ENCODE measurements at regions not wholly inside any gene's neighbourhood (a gene's known extent, or its start where the extent isn't known, plus 50 kb on each side); places are given as distances from the start of the nearest gene placed in this dataset.

DNA sequence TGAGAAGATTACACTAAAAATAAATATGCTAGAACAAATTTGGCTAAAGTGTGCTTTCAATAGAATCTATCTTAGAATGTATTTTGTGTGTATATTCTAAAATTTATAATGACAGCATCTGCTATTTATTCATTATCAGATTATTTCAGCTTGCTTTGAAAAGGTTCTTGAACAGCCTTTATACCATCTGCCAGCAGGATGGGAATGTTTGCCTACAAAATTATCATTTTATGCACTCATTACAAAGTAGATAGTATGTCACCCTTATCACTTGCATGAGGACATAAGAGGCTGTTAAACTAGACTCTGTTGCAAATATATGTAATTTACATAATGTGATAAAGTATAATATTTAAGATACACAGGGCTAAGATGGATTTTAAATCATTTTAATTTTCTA is 1286.9 kb upstream of the PCDH20 start:
- no peak for ATAC-seq
- TF ChIP-seq CTCF (IDR thresholded peaks at IDR 0.05) = no peak
- H3K27ac ChIP-seq = no peak overlapping the region
- no peak overlapping the region for H3K4me3 ChIP-seq
- no peaks in the 10 kb centered on the region for H3K27me3 ChIP-seq (ENCODE audit: insufficient read depth in 3 of 3, low read length in 2 of 3)
- intact Hi-C loops (cut with DNase I) = no loop called here
- no peaks in the 10 kb centered on the region for H3K4me1 ChIP-seq
- no peaks in the 10 kb centered on the region for H3K36me3 ChIP-seq (ENCODE audit: insufficient read depth in 1 of 2, low read depth in 1 of 2)
- no peaks in the 10 kb centered on the region for H3K9me3 ChIP-seq
- no peak for DNase-seq

DNA sequence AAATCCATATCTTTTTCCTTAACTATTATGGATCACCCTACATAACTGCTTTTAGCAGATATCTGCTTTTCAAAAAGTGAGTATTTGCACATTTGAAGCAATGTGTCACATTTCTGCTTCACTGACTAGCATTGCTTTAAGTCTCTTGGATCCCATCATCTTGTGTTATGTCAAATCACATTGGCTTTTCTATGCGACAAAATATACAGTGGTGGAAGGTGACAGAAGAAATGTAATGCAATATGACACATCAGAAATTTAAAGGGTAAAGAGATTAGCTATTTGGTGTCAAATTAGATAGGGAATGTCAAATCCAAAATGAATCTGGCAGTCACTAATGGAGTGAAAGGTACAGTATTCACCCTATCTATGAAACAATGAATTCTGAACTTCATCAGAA is 1282.1 kb upstream of the PCDH20 start:
- no peaks in the 10 kb centered on the region for H3K4me1 ChIP-seq
- DNase-seq (no peak), ATAC-seq (no peak)
- no peaks in the 10 kb centered on the region for H3K9me3 ChIP-seq
- H3K36me3 ChIP-seq (ENCODE audit: insufficient read depth in 1 of 2, low read depth in 1 of 2) = no peaks in the 10 kb centered on the region
- WGBS, 3 donors = 60 to 81% (median 71%) methylated on average over 1 of the region's 1 CpG
- no peak for TF ChIP-seq CTCF (IDR thresholded peaks at IDR 0.05)
- no peak overlapping the region for H3K4me3 ChIP-seq
- H3K27me3 ChIP-seq (ENCODE audit: insufficient read depth in 3 of 3, low read length in 2 of 3) = no peaks in the 10 kb centered on the region
- intact Hi-C loops (cut with DNase I) = no loop called here
- no peak overlapping the region for H3K27ac ChIP-seq

GRCh38 chr13:62696490-62696889 is 1280.8 kb upstream of the PCDH20 start:
- H3K9me3 ChIP-seq = no peaks in the 10 kb centered on the region
- H3K4me3 ChIP-seq = no peak overlapping the region
- ATAC-seq (no peak), DNase-seq (no peak)
- no peaks in the 10 kb centered on the region for H3K4me1 ChIP-seq
- TF ChIP-seq CTCF (IDR thresholded peaks at IDR 0.05) = no peak
- intact Hi-C loops (cut with DNase I) = no loop called here
- no peak overlapping the region for H3K27ac ChIP-seq
- no peaks in the 10 kb centered on the region for H3K27me3 ChIP-seq (ENCODE audit: insufficient read depth in 3 of 3, low read length in 2 of 3)
- H3K36me3 ChIP-seq (ENCODE audit: insufficient read depth in 1 of 2, low read depth in 1 of 2) = no peaks in the 10 kb centered on the region

DNA sequence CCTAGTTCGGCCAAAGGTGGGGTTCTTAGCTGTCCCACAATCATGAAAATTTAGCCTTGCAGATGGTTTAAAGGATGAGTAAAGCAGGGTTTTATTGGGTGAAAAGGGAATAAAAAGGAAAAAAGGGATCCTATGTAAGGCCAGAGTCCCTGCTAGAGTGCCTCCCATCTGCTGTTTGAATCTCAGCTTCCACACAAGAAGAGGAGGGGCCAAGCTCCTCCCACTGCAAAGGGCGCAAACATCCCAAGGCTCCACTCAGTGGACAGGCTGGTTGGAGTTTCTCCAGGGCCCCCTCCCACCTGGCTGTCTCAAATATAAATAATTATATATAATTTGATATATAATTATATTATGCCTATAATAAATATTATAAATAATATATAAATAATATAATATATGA is 1272.1 kb upstream of the PCDH20 start:
- TF ChIP-seq CTCF (IDR thresholded peaks at IDR 0.05) = no peak
- 95 to 99% (median 96%) methylated on average over 2 of the region's 2 CpGs for WGBS, 3 donors
- intact Hi-C loops (cut with DNase I) = no loop called here
- H3K4me1 ChIP-seq = no peaks in the 10 kb centered on the region
- ATAC-seq (no peak), DNase-seq (no peak)
- H3K9me3 ChIP-seq = no peaks in the 10 kb centered on the region
- H3K36me3 ChIP-seq (ENCODE audit: insufficient read depth in 1 of 2, low read depth in 1 of 2) = no peaks in the 10 kb centered on the region
- no peak overlapping the region for H3K4me3 ChIP-seq
- no peaks in the 10 kb centered on the region for H3K27me3 ChIP-seq (ENCODE audit: insufficient read depth in 3 of 3, low read length in 2 of 3)
- H3K27ac ChIP-seq = no peak overlapping the region

DNA sequence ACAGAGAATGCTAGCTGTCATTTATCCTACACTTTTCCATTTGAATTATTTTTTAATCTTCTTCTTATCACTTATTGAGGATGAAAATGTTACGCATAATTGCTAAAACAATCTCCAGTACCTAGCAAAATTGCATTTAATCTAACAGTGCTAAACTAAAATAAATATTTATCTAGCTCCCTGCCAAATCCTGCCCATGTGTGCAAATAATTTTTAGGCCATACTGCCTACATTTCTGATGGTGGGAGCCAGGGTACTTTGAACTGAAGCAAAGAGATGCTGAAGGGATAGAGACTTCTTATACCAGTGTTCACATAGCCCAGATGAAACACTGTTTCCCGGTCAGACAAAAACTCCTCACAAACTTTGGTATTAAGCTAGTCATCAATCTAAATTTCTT is 1268.7 kb upstream of the PCDH20 start:
- no peak overlapping the region for H3K4me3 ChIP-seq
- no peak for ATAC-seq
- no peaks in the 10 kb centered on the region for H3K36me3 ChIP-seq (ENCODE audit: insufficient read depth in 1 of 2, low read depth in 1 of 2)
- DNase-seq = no peak
- H3K27me3 ChIP-seq (ENCODE audit: insufficient read depth in 3 of 3, low read length in 2 of 3) = no peaks in the 10 kb centered on the region
- 81 to 89% (median 83%) methylated on average over 2 of the region's 2 CpGs for WGBS, 3 donors
- TF ChIP-seq CTCF (IDR thresholded peaks at IDR 0.05) = no peak
- intact Hi-C loops (cut with DNase I) = no loop called here
- no peaks in the 10 kb centered on the region for H3K4me1 ChIP-seq
- no peak overlapping the region for H3K27ac ChIP-seq
- no peaks in the 10 kb centered on the region for H3K9me3 ChIP-seq

Measured in psoas muscle (tissue), 7 donors.